ENCODE measurements at regions not wholly inside any gene's neighbourhood (a gene's known extent, or its start where the extent isn't known, plus 50 kb on each side); places are given as distances from the start of the nearest gene placed in this dataset.
"Not testable (repeated sequence)": the region's sequence is repeated elsewhere in the genome, so short reads cannot be mapped to it uniquely, and the experiment has no call there.

DNA sequence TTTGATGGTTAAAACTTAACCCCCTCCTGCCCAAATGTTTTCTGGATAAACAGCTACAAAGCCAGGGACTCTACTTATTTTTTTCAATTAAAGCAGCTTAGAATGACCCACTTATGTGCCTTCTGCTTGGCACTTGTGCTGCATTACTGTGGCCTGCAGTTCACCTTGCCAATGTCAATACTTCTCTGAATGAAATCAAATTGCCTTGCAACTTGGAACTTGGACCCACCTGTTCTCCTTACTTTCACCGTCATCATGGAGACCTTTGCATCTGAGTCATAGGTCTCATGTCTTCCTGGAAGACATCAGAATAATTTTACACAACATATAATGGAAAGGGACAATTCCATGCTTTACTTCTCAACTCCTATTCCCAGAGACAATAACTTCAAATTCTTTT is 92.1 kb upstream of the FHL2 start:
- DNase-seq, result no peak

DNA sequence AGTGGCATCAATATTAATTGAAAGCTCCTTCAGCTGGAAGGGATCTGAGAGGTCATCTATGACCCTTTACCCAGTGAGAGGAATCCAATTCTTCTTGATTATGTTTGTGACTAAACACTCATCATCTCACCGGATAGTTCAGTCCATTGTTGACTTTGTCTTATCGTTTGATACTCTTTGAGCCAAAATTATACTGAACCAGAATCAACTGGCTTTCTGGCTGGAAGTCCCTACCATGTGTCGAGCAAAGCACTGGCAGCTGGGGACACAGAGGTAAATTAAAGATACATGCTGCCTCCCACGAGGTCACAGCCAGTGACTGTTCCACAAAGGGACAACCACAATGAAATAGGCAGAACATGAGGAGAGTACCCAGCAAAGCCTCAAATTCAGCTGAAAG is 91.4 kb upstream of the FHL2 start:
- no peak for DNase-seq

DNA sequence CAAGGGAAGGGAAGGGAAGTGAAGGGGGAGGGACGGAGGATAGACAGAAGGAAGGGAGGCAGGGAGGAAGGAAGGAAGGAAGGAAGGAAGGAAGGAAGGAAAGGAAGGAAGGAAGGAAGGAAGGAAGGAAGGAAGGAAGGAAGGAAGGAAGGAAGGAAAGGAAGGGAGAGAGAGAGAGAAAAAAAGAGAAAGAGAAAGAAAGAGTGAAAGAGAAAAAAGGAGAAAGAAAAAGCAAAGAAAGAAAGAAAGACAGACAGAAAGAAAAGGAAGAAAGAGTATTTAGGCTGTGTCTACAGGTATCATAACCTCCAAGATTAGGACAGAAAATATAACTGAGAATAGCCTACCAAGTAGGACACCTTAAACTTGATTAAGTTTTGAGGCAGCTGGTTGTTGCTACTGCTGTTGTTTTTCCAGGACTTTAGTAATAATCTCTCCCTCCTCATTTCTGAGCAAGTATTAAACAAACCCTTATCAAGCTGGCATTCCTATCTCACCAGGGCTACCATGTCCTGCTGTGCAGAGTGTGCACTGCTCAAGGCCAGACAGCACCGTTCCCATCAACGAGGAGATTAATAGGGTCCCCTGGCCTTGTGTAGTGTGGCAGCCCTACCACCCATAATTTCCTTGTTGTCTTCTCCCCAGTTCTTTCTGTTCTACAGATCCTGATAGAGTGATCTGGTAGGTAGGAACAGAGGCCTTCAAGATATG is 90.5 kb upstream of the FHL2 start:
- DNase-seq, result no peak

DNA sequence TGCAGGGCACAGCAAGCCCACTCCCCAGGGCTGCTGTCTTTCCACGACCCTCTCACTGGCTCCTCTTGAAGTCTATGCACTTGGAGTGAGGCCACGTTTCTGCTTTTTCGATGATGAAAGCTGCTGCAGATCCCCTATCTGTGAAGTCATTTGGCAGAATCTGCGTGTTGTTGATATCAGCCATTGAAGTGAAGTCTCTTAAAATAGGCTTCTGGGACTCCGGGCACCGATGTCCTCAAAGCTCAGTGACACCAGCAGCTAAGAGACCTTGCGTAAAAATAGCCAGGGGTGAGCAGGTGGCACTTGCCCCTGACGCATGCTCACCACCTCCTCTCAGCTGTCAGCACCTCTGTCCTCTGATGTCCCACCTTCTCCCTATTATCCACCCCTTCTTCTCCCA is 89.4 kb upstream of the FHL2 start:
- DNase-seq, result no peak

DNA sequence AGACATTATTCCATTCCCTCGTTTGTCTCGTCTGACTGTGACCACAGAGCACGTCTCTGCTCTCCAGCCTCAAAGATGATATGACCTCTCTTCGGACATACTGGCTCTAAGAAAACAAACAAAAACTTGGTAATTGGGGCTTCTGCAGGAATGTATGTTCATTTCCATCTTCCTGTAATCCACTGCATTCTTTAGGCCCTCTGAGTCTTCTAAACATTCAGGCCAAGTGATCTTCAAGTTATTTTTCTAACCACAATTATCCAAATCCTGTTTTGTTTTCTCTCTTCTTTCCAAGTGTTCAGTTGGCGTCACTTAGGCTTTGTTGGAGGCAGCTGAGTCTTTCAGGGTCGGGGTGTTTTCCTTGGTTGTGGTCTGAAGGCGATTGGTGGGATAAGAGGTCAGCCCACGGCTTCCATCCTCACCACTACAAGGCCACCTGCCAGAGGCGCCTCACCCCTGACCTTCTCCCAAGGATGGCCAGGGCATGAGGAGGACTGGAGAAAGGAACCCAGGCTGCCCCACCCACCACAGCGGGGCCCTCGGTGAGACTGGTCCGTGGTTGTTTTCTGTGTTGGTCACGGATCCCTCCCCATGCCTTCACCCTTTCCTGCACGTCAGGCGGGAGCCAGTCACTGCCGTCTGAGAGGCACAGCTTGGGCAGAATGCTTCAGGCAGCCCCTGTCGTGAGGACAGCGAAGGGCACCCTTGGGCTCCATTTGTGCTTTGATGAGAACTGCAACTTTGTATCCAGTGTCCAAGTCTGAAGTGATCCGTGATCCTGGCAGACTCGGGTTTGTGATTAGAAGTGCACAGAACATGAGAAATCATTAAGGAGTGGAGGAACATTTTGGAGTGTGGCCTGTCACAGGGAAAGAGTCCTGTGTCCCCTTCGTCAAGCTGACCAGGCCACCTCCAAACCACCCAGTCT is 88.6 kb upstream of the FHL2 start:
- DNase-seq, result peak; percentile 57

DNA sequence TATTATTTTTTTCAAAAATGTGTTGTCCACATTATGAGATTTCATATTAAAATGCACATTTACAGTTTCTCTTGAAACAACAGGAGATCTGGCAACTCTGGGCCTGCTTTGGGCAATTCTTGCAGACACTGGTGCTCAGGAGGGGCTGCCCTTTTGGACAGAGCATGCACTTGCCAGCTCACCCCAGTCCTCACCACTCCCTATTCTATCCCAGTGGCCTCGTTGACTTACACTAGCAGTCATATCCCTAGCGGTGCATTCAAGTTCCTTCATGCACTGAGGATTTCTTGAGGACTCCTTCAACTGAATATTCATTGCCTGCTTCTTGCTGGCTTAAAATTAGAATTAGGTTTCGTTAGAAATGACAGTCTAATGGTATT is 87.9 kb upstream of the FHL2 start:
- DNase-seq, result no peak

DNA sequence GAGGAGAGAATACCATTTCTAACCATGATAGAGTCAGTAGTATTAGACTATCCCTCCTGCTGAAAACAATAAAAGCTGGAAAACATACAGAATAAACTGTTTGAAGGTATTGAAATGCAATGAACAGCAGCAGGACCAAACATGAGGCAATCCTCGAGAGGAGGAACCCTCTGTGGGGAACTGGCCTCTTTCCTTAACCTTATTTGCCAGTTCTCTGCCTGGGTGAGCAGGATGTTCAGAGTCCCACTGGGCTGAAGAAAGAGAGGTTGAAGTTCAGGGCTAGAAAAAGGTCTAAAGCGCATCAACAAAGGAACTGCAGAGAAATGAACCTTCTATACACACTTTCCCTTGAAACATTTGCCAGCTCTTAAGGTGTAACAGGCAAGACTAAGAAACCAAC is 79.8 kb upstream of the FHL2 start:
- DNase-seq, result no peak

DNA sequence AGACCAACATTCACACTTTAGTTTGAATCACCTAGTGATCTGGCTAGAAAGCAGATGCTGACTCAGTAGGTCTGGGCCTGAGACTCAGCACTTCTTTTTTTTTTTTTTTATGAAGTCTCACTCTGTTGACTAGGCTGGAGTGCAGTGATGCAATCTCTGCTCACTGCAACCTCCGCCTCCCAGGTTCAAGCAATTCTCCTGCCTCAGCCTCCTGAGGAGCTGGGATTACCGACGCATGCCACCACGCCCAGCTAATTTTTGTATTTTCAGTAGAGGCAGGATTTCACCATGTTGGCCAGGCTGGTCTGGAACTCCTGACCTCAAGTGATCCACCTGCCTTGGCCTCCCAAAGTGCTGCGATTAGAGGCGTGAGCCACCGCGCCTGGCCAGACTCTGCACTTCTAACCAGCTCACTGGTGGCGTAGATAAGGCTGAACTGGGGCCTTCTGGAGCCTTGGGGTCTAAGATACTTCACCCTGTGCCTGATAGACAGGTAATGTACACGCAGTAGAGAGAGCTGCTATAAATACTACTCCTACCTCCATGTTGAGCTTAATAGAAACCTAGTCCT is 78.3 kb upstream of the FHL2 start:
- not testable (repeated sequence) for DNase-seq

DNA sequence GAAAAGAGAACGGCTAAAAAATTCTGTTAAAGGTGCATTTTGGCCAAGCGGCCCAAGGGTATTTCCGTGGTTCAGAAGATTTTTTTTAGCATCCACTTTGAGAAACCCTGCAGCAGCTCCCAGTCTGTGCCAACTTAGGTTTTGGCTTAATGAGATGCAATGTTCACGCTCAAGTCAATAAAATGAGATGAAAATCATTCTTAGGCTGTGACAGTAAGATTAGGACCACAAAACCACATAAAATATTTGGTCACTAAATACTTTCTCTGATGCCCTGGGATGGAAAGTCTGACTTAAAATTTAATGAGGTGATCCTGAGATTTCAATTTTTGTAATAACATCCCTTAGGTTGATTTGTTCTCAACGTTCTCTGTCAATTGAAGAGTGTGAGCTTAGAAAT is 74.2 kb upstream of the FHL2 start:
- no peak for DNase-seq

DNA sequence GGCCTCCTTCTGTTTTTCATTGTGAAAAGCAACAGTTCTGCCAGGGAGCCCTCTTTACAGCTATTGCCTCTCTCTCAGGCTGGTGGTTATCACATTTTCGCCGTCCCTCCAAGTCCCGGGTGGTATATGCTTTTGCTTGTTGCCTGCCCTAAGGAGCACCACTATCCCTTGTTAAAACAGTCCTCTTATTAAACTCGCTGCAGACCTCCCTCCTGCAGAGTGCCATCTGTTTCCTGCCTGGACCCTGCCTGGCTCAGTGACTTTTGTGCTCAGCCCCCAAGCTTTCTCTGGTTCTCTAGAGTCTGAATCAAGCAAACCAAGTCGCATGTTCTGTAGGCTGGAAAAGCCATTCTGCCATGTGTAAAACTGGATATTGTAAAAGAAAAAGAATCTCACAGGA is 72.1 kb upstream of the FHL2 start:
- DNase-seq, result no peak

DNA sequence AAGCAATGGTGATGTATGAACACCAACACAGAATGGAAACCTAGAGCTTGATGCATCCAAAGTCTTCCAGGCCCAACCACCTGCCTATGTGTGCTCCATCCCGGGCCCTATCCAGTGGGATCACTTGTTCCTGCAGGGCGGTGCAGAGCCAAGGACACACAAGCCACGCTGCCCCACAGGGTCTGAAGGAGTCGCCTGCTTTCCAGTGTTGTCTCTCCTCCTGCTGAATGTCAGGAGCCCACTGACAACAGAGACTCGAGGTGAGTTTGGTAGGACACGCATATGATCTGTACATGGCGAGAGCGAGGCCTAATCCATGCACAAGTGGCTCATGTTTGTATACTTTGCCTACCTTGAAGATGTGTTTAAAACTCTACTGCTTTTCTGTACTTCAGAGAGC is 70.9 kb upstream of the FHL2 start:
- DNase-seq, result no peak

DNA sequence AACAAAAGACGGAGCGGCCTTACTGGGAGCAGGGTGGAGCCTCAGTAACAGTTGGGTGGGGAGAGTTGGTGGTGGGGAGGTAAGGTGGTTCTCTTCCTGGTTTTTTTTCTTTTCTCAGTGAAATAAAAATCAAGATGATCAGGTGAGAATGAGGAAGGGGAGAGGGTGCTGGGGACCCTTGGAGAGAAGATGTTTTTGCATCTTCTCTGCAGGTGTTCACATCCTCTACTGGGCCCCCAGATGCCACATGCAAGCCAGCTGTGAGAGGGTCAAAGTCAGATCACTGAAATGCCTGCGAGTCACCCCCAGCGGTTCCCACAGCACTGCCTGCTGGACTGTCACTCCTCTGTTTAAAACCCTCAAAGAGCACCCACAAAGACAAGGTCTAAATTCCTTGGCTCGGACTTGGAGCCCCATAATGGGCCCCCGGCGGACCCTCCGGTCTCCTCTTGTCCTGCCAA is 69.8 kb upstream of the FHL2 start:
- DNase-seq, result no peak

DNA sequence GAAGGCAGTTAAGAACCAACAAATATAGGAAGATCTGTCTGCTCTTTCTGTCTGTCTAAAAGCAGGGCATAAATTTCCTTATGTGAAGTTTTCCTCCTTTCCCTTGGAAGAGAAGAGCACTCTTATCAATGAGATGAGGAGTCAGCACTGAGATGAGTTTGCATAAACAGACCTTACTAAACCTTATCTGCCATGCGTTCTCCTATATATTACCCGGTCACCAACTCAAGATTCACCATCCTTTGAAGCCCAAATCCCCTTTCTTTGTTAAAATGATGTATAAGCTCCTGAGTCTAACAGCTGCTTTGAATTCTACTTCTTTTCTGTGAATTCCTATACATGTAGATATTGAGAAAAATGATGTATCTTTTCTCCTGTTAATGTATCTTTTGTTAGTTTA is 65.5 kb upstream of the FHL2 start:
- DNase-seq, result no peak

DNA sequence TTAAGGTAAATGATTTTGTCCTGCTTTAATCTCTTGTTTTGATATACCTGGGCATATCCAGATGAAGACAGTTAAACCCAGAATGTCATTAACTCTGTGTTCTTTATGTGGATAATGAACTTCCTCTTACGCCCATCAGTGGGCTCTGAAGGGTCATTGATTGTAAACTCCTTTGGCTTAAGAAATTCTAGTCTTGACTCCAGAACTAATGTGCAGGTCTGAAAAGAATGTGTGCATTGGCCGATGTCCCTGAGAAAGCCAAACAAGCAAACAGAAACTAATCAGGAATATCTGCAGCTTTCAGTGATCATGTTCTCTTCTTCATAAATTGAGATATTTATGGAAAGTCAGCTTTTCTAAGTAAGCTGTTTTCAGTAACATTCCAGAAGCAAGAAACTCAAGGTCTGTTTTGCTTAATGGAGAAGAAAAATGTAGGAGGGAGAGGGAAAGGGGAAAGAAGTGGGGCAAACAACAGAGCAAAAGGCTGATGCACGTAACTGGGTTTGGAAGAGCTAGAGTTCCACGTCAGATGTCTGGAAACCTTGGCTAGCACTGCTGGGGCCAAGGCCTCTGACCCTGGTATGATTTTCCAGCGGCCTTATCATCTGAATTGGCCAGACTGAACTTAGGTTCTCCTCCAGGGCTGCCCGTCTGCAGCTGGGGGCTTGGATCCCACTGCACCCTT is 61.3 kb upstream of the FHL2 start:
- no peak for DNase-seq

DNA sequence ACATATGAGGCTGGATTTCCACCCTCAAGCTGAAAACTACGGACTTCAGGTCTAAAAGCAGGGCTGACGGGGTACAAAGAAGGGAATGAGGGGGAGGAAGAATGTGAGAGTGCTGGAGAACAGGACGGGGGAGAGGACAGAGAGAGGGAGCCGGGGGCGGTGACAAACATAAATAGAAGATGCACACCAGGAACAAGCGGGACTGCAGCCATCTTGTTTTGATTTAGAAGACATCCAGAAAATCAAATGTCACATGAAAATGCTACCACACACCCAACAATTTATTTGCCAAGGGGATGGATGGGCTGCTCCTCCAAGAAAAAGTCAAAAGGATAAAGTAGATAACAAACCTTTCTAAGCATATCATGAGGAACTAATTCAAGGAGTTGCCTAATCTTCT is 59.2 kb upstream of the FHL2 start:
- no peak for DNase-seq

DNA sequence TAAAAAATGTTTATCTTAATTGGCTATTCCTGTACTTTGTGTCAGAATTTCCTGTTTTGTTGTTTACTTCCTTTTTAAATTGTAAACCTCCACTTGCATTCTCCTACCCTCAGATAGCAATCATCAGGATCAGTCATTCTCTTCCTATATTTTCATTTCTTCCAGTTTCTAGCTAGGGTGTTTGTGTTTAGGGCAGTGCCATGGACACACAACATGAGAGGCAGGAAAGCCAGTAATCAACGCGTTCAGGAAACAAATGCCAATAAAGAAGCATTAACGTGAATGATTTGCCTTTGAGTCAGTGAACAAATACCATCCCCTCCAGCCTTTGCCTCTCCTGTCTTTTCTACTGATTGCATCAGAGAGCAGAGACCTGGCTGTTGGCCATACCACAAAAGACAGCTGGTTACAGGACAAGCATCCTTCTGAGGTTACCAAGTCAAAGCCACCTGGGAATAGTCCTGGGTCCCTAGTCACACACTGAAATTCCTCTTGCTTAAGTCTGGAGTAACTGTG is 56.7 kb upstream of the FHL2 start:
- no peak for DNase-seq

DNA sequence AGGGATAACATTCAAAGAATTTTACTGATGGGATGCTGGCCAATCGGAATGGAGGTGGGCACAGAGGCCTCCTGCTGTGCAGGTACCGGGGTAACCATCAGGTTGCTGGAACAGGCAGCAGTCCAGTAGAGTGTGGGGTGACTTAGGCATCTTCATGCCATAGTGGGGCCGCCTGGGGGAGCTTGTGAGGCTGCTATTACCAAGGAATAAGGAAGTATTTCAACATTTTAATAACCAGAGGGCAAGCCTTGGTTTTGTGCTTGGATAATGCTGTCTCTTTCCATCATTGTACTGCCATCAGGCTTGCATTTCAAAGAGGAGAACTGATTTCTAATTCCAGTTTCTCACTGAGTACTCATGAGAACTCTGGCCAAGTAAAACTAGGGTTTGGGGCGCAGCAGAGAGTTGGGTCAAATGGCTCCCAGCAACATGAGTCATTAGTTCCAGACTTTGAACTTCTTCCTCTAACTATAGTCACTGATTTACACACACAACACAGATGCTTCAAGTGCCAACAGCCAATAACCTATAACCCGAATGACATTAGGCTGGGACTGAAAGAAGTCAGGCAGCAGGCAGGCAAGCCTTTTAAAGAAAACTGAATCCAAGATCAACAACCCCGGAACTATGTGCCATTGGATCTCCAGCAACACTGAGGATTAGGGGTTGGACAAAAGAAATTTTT is 56.1 kb upstream of the FHL2 start:
- no peak for DNase-seq

DNA sequence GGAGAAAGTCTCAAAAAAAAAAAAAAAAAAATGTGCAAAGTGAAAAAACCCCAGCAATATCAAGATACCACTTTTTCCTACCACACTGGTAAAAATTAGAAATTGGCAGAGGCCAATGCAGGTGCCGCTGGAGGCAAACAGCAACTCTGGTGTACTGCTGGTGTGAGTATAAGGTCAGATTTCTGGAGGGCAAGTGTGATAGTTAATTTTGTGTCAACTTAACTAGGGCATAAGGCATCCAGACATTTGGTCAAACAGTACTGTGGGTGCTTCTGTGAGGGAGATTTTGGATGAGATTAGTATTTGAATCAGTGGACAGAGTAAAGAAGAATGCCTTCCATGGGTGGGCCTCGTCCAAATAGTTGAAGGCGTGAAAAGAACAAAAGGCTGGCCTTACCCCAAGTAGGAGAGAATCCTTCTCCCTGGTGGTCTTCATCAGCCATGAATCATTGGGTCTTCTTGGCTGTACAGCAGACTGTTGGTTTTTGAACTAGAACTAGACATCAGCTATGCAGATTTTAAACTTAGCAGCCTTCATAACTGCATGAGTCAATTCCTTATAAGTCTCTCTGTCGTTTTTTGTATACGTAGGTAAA is 52.8 kb upstream of the FHL2 start:
- DNase-seq, result no peak

DNA sequence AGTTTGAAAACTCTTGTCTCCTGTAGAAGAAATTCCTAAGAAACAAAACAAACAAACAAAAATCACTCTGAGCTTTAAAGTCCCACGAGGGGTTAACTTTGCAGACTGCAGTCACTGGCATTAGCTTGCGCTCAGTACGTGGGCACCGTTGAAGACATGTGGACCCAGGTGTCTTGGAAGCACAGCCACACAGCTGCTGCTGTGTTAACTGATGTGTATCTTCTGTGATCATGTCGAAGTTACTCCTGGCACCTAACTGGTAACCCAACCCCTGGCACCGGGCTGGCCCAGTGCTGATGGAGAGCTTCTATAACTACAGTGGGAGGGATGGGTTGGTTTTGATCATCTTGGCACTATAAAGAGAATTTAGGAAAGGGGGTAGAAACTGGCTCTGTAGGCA is 51.6 kb upstream of the FHL2 start:
- peak; percentile 49 for DNase-seq

DNA sequence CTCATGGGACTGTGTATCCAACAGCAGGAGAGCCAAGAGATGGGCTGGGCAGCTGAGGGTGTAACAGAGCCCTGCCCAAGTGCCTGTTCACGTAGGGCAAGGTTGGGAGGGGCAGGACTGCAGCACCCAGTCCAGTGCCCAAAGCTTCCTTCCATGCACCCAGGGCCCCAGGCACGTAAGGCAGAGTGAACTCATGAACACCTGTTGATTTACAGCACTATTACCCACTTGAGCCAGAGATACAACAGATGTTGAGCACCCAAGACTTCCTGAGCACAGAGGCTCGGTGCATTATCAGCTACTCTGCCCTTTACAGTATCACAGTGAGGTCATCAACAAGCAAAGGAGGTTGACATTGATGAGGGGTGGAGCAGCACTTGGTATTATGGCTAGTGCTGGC is 50.2 kb upstream of the FHL2 start:
- DNase-seq, result no peak

Data from left hindlimb (tissue), 1 donor.